ENCODE measurements at regions not wholly inside any gene's neighbourhood (a gene's known extent, or its start where the extent isn't known, plus 50 kb on each side); places are given as distances from the start of the nearest gene placed in this dataset.

GRCh38 chr7:132065193-132065988 lies 509.0 kb upstream of the PODXL start:
- no peak for TF ChIP-seq POLR2A (IDR thresholded peaks at IDR 0.05)
- TF ChIP-seq, protein P1, sequence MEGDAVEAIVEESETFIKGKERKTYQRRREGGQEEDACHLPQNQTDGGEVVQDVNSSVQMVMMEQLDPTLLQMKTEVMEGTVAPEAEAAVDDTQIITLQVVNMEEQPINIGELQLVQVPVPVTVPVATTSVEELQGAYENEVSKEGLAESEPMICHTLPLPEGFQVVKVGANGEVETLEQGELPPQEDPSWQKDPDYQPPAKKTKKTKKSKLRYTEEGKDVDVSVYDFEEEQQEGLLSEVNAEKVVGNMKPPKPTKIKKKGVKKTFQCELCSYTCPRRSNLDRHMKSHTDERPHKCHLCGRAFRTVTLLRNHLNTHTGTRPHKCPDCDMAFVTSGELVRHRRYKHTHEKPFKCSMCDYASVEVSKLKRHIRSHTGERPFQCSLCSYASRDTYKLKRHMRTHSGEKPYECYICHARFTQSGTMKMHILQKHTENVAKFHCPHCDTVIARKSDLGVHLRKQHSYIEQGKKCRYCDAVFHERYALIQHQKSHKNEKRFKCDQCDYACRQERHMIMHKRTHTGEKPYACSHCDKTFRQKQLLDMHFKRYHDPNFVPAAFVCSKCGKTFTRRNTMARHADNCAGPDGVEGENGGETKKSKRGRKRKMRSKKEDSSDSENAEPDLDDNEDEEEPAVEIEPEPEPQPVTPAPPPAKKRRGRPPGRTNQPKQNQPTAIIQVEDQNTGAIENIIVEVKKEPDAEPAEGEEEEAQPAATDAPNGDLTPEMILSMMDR (IDR thresholded peaks at IDR 0.05) = no peak
- peak in 1 of 2 donors; percentile 81 for TF ChIP-seq EP300 (IDR thresholded peaks at IDR 0.05)
